ENCODE measurements at regions not wholly inside any gene's neighbourhood (a gene's known extent, or its start where the extent isn't known, plus 50 kb on each side); places are given as distances from the start of the nearest gene placed in this dataset.

GRCh38 chr6:139597771-139598755 is 223.6 kb upstream of the CITED2 start:
- no peak for DNase-seq (ENCODE audit: low read depth)

- no peak for DNase-seq (ENCODE audit: low read depth)
These were observed 222.8 kb upstream of the CITED2 start for GRCh38 chr6:139597087-139597763.

- DNase-seq (ENCODE audit: low read depth), result no peak
These were observed 220.7 kb upstream of the CITED2 start for GRCh38 chr6:139595183-139595582.

- DNase-seq (ENCODE audit: low read depth), result no peak
These were observed 220.0 kb upstream of the CITED2 start for GRCh38 chr6:139594333-139594965.

GRCh38 chr6:139593081-139593480 is 218.6 kb upstream of the CITED2 start:
- no peak for DNase-seq (ENCODE audit: low read depth)

- DNase-seq (ENCODE audit: low read depth), result no peak
These were observed 217.6 kb upstream of the CITED2 start for GRCh38 chr6:139592011-139592410.

GRCh38 chr6:139591075-139591865 is 216.8 kb upstream of the CITED2 start:
- DNase-seq (ENCODE audit: low read depth), result no peak

- DNase-seq (ENCODE audit: low read depth), result no peak
These were observed 215.8 kb upstream of the CITED2 start for GRCh38 chr6:139590206-139590605.

GRCh38 chr6:139588734-139589593 is 214.5 kb upstream of the CITED2 start:
- no peak for DNase-seq (ENCODE audit: low read depth)

- no peak for DNase-seq (ENCODE audit: low read depth)
These were observed 213.7 kb upstream of the CITED2 start for GRCh38 chr6:139588076-139588639.

- no peak for DNase-seq (ENCODE audit: low read depth)
These were observed 213.0 kb upstream of the CITED2 start for GRCh38 chr6:139587469-139587868.

GRCh38 chr6:139586273-139586672 is 211.8 kb upstream of the CITED2 start:
- DNase-seq (ENCODE audit: low read depth), result no peak

GRCh38 chr6:139584599-139584998 is 210.2 kb upstream of the CITED2 start:
- no peak for DNase-seq (ENCODE audit: low read depth)

- DNase-seq (ENCODE audit: low read depth), result no peak
These were observed 209.0 kb upstream of the CITED2 start for GRCh38 chr6:139583420-139583819.

- DNase-seq (ENCODE audit: low read depth), result no peak
These were observed 208.5 kb upstream of the CITED2 start for GRCh38 chr6:139582956-139583355.

- no peak for DNase-seq (ENCODE audit: low read depth)
These were observed 207.0 kb upstream of the CITED2 start for GRCh38 chr6:139581485-139581865.

- DNase-seq (ENCODE audit: low read depth), result no peak
These were observed 206.4 kb upstream of the CITED2 start for GRCh38 chr6:139580592-139581484.

GRCh38 chr6:139577763-139578604 is 203.5 kb upstream of the CITED2 start:
- no peak for DNase-seq (ENCODE audit: low read depth)
